ENCODE measurements at regions not wholly inside any gene's neighbourhood (a gene's known extent, or its start where the extent isn't known, plus 50 kb on each side); places are given as distances from the start of the nearest gene placed in this dataset.
"Not testable (repeated sequence)": the region's sequence is repeated elsewhere in the genome, so short reads cannot be mapped to it uniquely, and the experiment has no call there.

DNA sequence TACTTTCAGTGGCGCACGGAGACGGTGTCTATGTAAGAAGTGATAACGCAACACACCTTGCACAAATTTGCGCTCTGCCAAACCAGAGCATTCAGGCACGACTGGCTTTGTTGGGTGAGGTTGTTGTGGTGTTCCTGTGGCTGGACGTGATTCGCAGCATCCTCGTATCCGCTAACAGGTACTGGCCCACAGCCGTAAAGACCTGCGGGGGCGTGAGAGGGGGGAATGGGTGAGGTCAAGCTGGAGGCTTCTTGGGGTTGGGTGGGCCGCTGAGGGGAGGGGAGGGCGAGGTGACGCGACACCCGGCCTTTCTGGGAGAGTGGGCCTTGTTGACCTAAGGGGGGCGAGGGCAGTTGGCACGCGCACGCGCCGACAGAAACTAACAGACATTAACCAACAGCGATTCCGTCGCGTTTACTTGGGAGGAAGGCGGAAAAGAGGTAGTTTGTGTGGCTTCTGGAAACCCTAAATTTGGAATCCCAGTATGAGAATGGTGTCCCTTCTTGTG, 510.9 kb downstream of the KCNJ18 start:
- Histone ChIP-seq H3K9me3 (ENCODE audit: insufficient read depth, low read length, severe bottlenecking) (peaks cover 4% of the 10 kb centered on the region), H2AFZ (ENCODE audit: low read depth, low read length) (no peak overlapping the region), H3K36me3 (ENCODE audit: insufficient read depth, low read length) (no peaks in the 10 kb centered on the region), H3K4me2 (ENCODE audit: insufficient read depth, low read length) (no peak overlapping the region), H3K4me1 (ENCODE audit: insufficient read depth, low read length) (no peaks in the 10 kb centered on the region), H4K20me1 (ENCODE audit: insufficient read depth, low read length) (no peaks in the 10 kb centered on the region), H3K27me3 (ENCODE audit: insufficient read depth, low read length, poor library complexity) (no peaks in the 10 kb centered on the region), H3K27ac (ENCODE audit: low read length) (no peak overlapping the region), H3K79me2 (ENCODE audit: insufficient read depth, low read length) (no peaks in the 10 kb centered on the region), H3K9ac (ENCODE audit: low read depth, low read length) (no peak overlapping the region), H3K4me3 (ENCODE audit: low read depth in 1 of 2, low read length in 2 of 2) (no peak overlapping the region)
- ATAC-seq (ENCODE audit: insufficient read depth, low read depth), result no peak
- TF ChIP-seq, protein P1, sequence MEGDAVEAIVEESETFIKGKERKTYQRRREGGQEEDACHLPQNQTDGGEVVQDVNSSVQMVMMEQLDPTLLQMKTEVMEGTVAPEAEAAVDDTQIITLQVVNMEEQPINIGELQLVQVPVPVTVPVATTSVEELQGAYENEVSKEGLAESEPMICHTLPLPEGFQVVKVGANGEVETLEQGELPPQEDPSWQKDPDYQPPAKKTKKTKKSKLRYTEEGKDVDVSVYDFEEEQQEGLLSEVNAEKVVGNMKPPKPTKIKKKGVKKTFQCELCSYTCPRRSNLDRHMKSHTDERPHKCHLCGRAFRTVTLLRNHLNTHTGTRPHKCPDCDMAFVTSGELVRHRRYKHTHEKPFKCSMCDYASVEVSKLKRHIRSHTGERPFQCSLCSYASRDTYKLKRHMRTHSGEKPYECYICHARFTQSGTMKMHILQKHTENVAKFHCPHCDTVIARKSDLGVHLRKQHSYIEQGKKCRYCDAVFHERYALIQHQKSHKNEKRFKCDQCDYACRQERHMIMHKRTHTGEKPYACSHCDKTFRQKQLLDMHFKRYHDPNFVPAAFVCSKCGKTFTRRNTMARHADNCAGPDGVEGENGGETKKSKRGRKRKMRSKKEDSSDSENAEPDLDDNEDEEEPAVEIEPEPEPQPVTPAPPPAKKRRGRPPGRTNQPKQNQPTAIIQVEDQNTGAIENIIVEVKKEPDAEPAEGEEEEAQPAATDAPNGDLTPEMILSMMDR (IDR thresholded peaks at IDR 0.05; ENCODE audit: borderline replicate concordance, extremely low read depth, low read length, poor library complexity, severe bottlenecking), result no peak
- no peak for TF ChIP-seq EZH2 (IDR thresholded peaks at IDR 0.05; ENCODE audit: borderline replicate concordance, low read depth, low read length, severe bottlenecking)
- DNase-seq, result no peak

DNA sequence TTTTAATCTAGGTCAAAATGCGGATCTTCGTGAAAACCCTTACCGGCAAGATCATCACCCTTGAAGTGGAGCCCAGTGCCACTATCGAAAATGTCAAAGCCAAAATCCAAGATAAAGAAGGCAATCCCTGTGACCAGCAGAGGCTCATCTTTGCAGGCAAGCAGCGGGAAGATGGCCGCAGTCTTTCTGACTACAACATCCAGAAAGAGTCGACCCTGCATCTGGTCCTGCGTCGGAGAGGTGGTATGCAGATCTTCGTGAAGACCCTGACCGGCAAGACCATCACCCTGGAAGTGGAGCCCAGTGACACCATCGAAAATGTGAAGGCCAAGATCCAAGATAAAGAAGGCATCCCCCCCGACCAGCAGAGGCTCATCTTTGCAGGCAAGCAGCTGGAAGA, 511.8 kb downstream of the KCNJ18 start:
- not testable (repeated sequence) for H3K4me3 ChIP-seq (ENCODE audit: low read depth in 1 of 2, low read length in 2 of 2); ATAC-seq (ENCODE audit: insufficient read depth, low read depth); DNase-seq; H3K4me2 ChIP-seq (ENCODE audit: insufficient read depth, low read length); H3K9me3 ChIP-seq (ENCODE audit: insufficient read depth, low read length, severe bottlenecking); H2AFZ ChIP-seq (ENCODE audit: low read depth, low read length); H3K79me2 ChIP-seq (ENCODE audit: insufficient read depth, low read length); H3K9ac ChIP-seq (ENCODE audit: low read depth, low read length); H3K27me3 ChIP-seq (ENCODE audit: insufficient read depth, low read length, poor library complexity); H3K4me1 ChIP-seq (ENCODE audit: insufficient read depth, low read length); H4K20me1 ChIP-seq (ENCODE audit: insufficient read depth, low read length); H3K27ac ChIP-seq (ENCODE audit: low read length); H3K36me3 ChIP-seq (ENCODE audit: insufficient read depth, low read length)

DNA sequence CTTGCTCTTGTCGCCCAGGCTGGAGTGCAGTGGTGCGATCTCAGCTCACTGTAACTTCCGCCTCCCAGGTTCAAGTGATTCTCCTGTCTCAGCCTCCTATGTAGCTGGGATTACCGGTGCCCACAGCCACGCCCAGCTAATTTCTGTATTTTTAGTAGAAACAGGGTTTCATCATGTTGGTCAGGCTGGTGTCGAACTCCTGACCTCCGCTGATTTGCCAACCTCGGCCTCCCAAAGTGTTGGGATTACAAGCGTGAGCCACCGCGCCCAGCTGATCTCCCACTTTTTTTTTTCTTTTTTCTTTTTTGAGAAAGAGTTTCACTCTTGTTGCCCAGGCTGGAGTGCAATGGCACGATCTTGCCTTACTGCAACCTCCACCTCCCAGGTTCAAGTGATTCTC, 517.9 kb downstream of the KCNJ18 start:
- DNase-seq; H3K9ac ChIP-seq (ENCODE audit: low read depth, low read length); H3K4me1 ChIP-seq (ENCODE audit: insufficient read depth, low read length); H3K4me2 ChIP-seq (ENCODE audit: insufficient read depth, low read length); H3K27ac ChIP-seq (ENCODE audit: low read length); H3K27me3 ChIP-seq (ENCODE audit: insufficient read depth, low read length, poor library complexity); H3K9me3 ChIP-seq (ENCODE audit: insufficient read depth, low read length, severe bottlenecking); H3K36me3 ChIP-seq (ENCODE audit: insufficient read depth, low read length); H2AFZ ChIP-seq (ENCODE audit: low read depth, low read length); H3K79me2 ChIP-seq (ENCODE audit: insufficient read depth, low read length); H3K4me3 ChIP-seq (ENCODE audit: low read depth in 1 of 2, low read length in 2 of 2); ATAC-seq (ENCODE audit: insufficient read depth, low read depth); H4K20me1 ChIP-seq (ENCODE audit: insufficient read depth, low read length): not testable (repeated sequence)

DNA sequence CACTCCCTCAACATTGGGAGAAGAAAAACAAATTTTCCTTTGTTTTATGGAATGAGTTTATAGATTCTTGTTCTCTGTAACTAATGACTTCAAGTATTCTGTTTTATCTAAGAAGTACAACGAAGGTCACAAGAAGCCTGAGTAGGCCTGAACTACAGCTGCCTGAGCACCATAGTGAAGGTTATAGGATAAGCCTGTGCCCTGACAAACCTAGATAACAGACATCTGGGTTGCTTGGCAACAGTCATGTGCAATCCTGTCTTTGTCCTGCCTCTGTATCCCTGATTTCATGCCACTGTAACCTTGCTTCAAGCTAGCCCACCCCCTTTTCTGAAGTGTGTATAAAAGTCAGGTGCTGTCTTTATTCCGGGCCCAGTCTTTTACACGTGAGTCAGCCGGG, 520.8 kb downstream of the KCNJ18 start:
- not testable (repeated sequence) for H3K4me2 ChIP-seq (ENCODE audit: insufficient read depth, low read length); H2AFZ ChIP-seq (ENCODE audit: low read depth, low read length); H3K4me3 ChIP-seq (ENCODE audit: low read depth in 1 of 2, low read length in 2 of 2); H3K79me2 ChIP-seq (ENCODE audit: insufficient read depth, low read length); H3K9ac ChIP-seq (ENCODE audit: low read depth, low read length); H4K20me1 ChIP-seq (ENCODE audit: insufficient read depth, low read length); H3K36me3 ChIP-seq (ENCODE audit: insufficient read depth, low read length); H3K9me3 ChIP-seq (ENCODE audit: insufficient read depth, low read length, severe bottlenecking); ATAC-seq (ENCODE audit: insufficient read depth, low read depth); H3K27me3 ChIP-seq (ENCODE audit: insufficient read depth, low read length, poor library complexity); H3K27ac ChIP-seq (ENCODE audit: low read length); DNase-seq; H3K4me1 ChIP-seq (ENCODE audit: insufficient read depth, low read length)

DNA sequence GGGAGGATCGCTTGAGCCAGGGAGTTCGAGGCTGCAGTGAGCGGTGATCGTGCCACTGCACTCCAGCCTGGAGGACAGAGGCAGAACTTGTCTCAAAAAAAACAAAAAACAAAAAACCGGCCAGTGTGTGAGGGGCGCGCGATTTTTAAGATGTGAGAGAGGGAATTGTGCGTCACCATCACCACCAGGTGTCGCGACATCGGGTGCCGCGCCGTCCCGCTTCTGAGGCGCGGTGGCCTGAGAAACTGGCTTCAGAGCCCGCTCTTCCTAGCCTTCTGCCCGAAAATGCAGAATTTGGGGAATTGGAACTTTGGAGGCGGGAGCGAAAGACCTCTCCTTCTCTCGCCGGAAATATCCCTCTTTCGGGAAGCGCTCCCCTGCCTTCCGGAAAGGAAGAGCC, 524.8 kb downstream of the KCNJ18 start:
- no peak for DNase-seq
- H3K36me3 ChIP-seq (ENCODE audit: insufficient read depth, low read length), result no peaks in the 10 kb centered on the region

More for the DNA sequence above, 524.8 kb downstream of the KCNJ18 start:
- Histone ChIP-seq H4K20me1 (ENCODE audit: insufficient read depth, low read length) (no peaks in the 10 kb centered on the region), H3K79me2 (ENCODE audit: insufficient read depth, low read length) (no peaks in the 10 kb centered on the region), H3K27me3 (ENCODE audit: insufficient read depth, low read length, poor library complexity) (no peaks in the 10 kb centered on the region), H3K4me1 (ENCODE audit: insufficient read depth, low read length) (no peaks in the 10 kb centered on the region), H3K4me2 (ENCODE audit: insufficient read depth, low read length) (no peak overlapping the region), H3K4me3 (ENCODE audit: low read depth in 1 of 2, low read length in 2 of 2) (no peak overlapping the region), H2AFZ (ENCODE audit: low read depth, low read length) (no peak overlapping the region), H3K9me3 (ENCODE audit: insufficient read depth, low read length, severe bottlenecking) (no peaks in the 10 kb centered on the region), H3K9ac (ENCODE audit: low read depth, low read length) (no peak overlapping the region), H3K27ac (ENCODE audit: low read length) (no peak overlapping the region)
- no peak for ATAC-seq (ENCODE audit: insufficient read depth, low read depth)
- TF ChIP-seq EZH2 (IDR thresholded peaks at IDR 0.05; ENCODE audit: borderline replicate concordance, low read depth, low read length, severe bottlenecking), result no peak
